Left ventricle myocardium inferior (tissue), 1 donor: ENCODE measurements at regions not wholly inside any gene's neighbourhood (a gene's known extent, or its start where the extent isn't known, plus 50 kb on each side); places are given as distances from the start of the nearest gene placed in this dataset.

Source experiments
- DNase-seq: peaks from one replicate; pipeline ENCODE4 v3.0.0-alpha.2; 2020
- H3K27ac ChIP-seq: fragments of 200-600 bp; replicated peaks from 2 replicates; pipeline ENCODE4 v1.8.0; 2021
- H3K27me3 ChIP-seq: fragments of 200-600 bp; 2 replicates; pipeline ENCODE4 v1.8.0; 2021; ENCODE audit warnings: low read depth
- H3K36me3 ChIP-seq: fragments of 200-600 bp; 2 replicates; pipeline ENCODE4 v1.8.0; 2021
- H3K4me1 ChIP-seq: fragments of 200-600 bp; 2 replicates; pipeline ENCODE4 v1.8.0; 2021
- H3K4me3 ChIP-seq: fragments of 200-600 bp; 2 replicates; pipeline ENCODE4 v1.8.0; 2021; ENCODE audit warnings: mild to moderate bottlenecking, moderate library complexity
- H3K9me3 ChIP-seq: fragments of 200-600 bp; replicated peaks from 2 replicates; pipeline ENCODE4 v1.8.0; 2021
- CTCF ChIP-seq: fragments of 200-600 bp; IDR thresholded peaks from 2 replicates; pipeline ENCODE4 v1.8.0; 2021; ENCODE audit warnings: antibody characterized with exemption, mild to moderate bottlenecking, borderline replicate concordance
- intact Hi-C: fragments of 100-400 bp; cut with micrococcal nuclease; formaldehyde crosslinking; loops from one replicate; pipeline ENCODE4 v1.11.0; 2022
- donor health status: DM: no; HTN: yes; CAD: no; lungs with severe emphysema.

- Histone ChIP-seq H3K27me3 (peaks cover 73% of the 10 kb centered on the region), H3K9me3 (peaks cover 8% of the 10 kb centered on the region), H3K36me3 (no peaks in the 10 kb centered on the region), H3K4me3 (no peak overlapping the region), H3K27ac (no peak overlapping the region), H3K4me1 (no peaks in the 10 kb centered on the region)
- intact Hi-C loops: no loop called here
- DNase-seq: no peak
- no peak for TF ChIP-seq CTCF
These were observed 686.1 kb downstream of the TBC1D22A start for GRCh38 chr22:47448231-47449223.

DNA sequence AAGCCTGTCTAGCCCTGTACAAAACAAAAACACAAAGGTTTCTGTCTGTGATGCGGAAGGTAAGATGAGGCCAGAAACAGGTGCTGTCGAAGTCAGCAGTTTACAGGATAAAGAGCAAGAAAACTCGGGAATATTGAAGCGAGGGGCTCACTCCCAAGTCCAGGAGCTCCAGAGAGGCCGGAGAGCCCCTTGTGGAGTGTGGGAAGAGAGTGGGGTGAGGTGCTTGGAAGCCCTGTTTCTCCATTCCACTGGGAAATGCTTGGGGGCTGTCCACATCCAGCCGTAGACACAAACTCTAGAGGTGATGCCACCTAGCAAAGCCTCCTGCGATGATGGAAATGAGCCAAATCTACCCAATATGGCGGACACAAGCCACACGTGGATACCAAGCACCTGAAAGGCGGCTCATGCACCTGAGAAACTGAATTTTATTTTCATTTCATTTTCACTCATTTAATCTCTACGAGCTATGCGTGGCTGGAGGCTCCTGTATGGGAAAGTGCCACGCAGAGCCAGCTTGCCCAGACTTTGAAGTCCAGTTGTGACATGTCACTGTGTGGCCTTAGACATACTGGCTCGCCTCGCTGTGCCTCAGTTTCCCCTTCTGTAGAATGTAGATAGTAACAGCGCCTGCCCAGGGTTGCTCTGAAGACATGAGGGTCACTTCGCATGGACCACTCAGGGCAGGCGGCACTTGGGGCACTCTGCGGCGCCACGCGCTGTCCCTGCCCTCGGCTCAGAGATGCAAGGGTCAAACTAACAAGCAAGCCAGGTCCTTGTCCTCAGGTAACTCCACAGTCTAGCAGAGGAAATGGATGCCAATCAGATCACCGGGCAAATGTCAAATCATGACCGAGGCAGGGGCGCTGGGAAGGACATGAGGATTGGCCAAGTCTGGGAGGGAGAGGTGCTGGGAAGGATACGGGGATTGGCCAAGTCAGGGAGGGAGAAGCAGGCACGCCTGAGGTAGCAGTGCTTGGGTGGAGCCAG lies 684.7 kb downstream of the TBC1D22A start:
- H3K36me3 ChIP-seq: no peaks in the 10 kb centered on the region
- no peak for DNase-seq
- peaks cover 70% of the 10 kb centered on the region for H3K27me3 ChIP-seq
- no peaks in the 10 kb centered on the region for H3K4me1 ChIP-seq
- peaks cover 8% of the 10 kb centered on the region for H3K9me3 ChIP-seq
- H3K4me3 ChIP-seq: no peak overlapping the region
- TF ChIP-seq CTCF: no peak
- intact Hi-C loops: no loop called here
- no peak overlapping the region for H3K27ac ChIP-seq

GRCh38 chr22:47446331-47446730 lies 683.9 kb downstream of the TBC1D22A start:
- Histone ChIP-seq H3K4me1 (no peaks in the 10 kb centered on the region), H3K9me3 (peaks cover 13% of the 10 kb centered on the region), H3K27ac (no peak overlapping the region), H3K27me3 (peaks cover 69% of the 10 kb centered on the region), H3K36me3 (no peaks in the 10 kb centered on the region), H3K4me3 (no peak overlapping the region)
- no peak for DNase-seq
- intact Hi-C loops: no loop called here
- no peak for TF ChIP-seq CTCF

- no peaks in the 10 kb centered on the region for H3K36me3 ChIP-seq
- H3K9me3 ChIP-seq: peaks cover 13% of the 10 kb centered on the region
- H3K27me3 ChIP-seq: peaks cover 69% of the 10 kb centered on the region
- no peak overlapping the region for H3K4me3 ChIP-seq
- TF ChIP-seq CTCF: no peak
- intact Hi-C loops: no loop called here
- no peak for DNase-seq
- H3K27ac ChIP-seq: no peak overlapping the region
- no peaks in the 10 kb centered on the region for H3K4me1 ChIP-seq
These were observed 683.4 kb downstream of the TBC1D22A start for GRCh38 chr22:47445716-47446290.

GRCh38 chr22:47445212-47445611 lies 682.8 kb downstream of the TBC1D22A start:
- no peak for TF ChIP-seq CTCF
- Histone ChIP-seq H3K27me3 (peaks cover 69% of the 10 kb centered on the region), H3K4me3 (no peak overlapping the region), H3K9me3 (peaks cover 13% of the 10 kb centered on the region), H3K27ac (no peak overlapping the region), H3K36me3 (no peaks in the 10 kb centered on the region), H3K4me1 (no peaks in the 10 kb centered on the region)
- intact Hi-C loops: no loop called here
- DNase-seq: no peak
